MCF 10A (cell line): ENCODE measurements at regions not wholly inside any gene's neighbourhood (a gene's known extent, or its start where the extent isn't known, plus 50 kb on each side); places are given as distances from the start of the nearest gene placed in this dataset.
"Not testable (repeated sequence)": the region's sequence is repeated elsewhere in the genome, so short reads cannot be mapped to it uniquely, and the experiment has no call there.

Experiments
- BruUV-seq: library from RNA; stranded (reverse); fragments of 400-500 nt; replicated peaks from 2 replicates; lab custom pipeline; 2021; lab: Mats Ljungman, UMichigan
- CTCF ChIA-PET: fragments of 300-600 bp; sonication (Branson Sonifier 250); formaldehyde crosslinking; extraction: SDS; loops from one replicate; lab custom pipeline; 2021; ENCODE audit warnings: antibody characterized with exemption, inconsistent platforms; lab: Yijun Ruan, JAX
- POLR2A ChIA-PET: fragments of 300-600, 350-650 bp; sonication (Branson Sonifier 250); formaldehyde crosslinking; extraction: SDS; loops from one replicate; lab custom pipeline; 2020; ENCODE audit warnings: antibody characterized with exemption, inconsistent platforms; lab: Yijun Ruan, JAX
- DNase-seq: peaks from one replicate; pipeline ENCODE4 v3.0.0-alpha.2; 2018; ENCODE audit not compliant: unreplicated experiment
- H3K27ac Mint-ChIP-seq: one replicate; pipeline ENCODE4 v1.8.0; 2022; ENCODE audit warnings: mild to moderate bottlenecking, low read depth, mixed read lengths; ENCODE audit not compliant: unreplicated experiment
- H3K27me3 Mint-ChIP-seq: one replicate; pipeline ENCODE4 v1.8.0; 2022; ENCODE audit warnings: mixed read lengths; ENCODE audit not compliant: insufficient read depth, unreplicated experiment
- H3K36me3 Mint-ChIP-seq: one replicate; pipeline ENCODE4 v1.8.0; 2022; ENCODE audit warnings: mild to moderate bottlenecking, moderate library complexity, mixed read lengths; ENCODE audit not compliant: insufficient read depth, unreplicated experiment
- H3K4me1 Mint-ChIP-seq: one replicate; pipeline ENCODE4 v1.8.0; 2022; ENCODE audit warnings: mixed read lengths; ENCODE audit not compliant: insufficient read depth, unreplicated experiment
- H3K4me3 Mint-ChIP-seq: one replicate; pipeline ENCODE4 v1.8.0; 2022; ENCODE audit warnings: mild to moderate bottlenecking, moderate library complexity, mixed read lengths; ENCODE audit not compliant: unreplicated experiment
- H3K9me3 Mint-ChIP-seq: one replicate; pipeline ENCODE4 v1.8.0; 2022; ENCODE audit warnings: mixed read lengths; ENCODE audit not compliant: unreplicated experiment
- intact Hi-C: fragments of 100-400 bp; cut with micrococcal nuclease; formaldehyde crosslinking; loops from 2 replicates; pipeline ENCODE4 v1.14.1; 2022
- TF ChIP-seq, protein P1 (sequence below): fragments of 200-600 bp; IDR thresholded peaks from one replicate; pipeline ENCODE4 v1.8.0; 2022; ENCODE audit warnings: antibody characterized with exemption, mild to moderate bottlenecking; ENCODE audit not compliant: unreplicated experiment

- Mint-ChIP-seq H3K27me3 (no peaks in the 10 kb centered on the region), H3K36me3 (no peaks in the 10 kb centered on the region), H3K4me1 (peaks cover 21% of the 10 kb centered on the region), H3K27ac (peak overlapping the region; percentile 2), H3K9me3 (no peaks in the 10 kb centered on the region), H3K4me3 (no peak overlapping the region)
- no peak for DNase-seq
- TF ChIP-seq, protein P1, sequence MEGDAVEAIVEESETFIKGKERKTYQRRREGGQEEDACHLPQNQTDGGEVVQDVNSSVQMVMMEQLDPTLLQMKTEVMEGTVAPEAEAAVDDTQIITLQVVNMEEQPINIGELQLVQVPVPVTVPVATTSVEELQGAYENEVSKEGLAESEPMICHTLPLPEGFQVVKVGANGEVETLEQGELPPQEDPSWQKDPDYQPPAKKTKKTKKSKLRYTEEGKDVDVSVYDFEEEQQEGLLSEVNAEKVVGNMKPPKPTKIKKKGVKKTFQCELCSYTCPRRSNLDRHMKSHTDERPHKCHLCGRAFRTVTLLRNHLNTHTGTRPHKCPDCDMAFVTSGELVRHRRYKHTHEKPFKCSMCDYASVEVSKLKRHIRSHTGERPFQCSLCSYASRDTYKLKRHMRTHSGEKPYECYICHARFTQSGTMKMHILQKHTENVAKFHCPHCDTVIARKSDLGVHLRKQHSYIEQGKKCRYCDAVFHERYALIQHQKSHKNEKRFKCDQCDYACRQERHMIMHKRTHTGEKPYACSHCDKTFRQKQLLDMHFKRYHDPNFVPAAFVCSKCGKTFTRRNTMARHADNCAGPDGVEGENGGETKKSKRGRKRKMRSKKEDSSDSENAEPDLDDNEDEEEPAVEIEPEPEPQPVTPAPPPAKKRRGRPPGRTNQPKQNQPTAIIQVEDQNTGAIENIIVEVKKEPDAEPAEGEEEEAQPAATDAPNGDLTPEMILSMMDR, result no peak
- POLR2A ChIA-PET, result interaction anchor here (1.9 kb wide), 1 partner anchor 12 kb away, joined by 5 read pairs; no protein-coding TSS in a partner anchor
- no TSS peak for BruUV-seq
- intact Hi-C loops, result no loop called here
- CTCF ChIA-PET, result interaction anchor here (0.7 to 1.3 kb wide), 5 partner anchors 13 to 95 kb away, joined by 3 to 4 read pairs (median 4); no protein-coding TSS in a partner anchor
Measured at GRCh38 chr4:37754410-37755185, 68.4 kb upstream of the RELL1 start.

GRCh38 chr4:37749398-37749988, 63.3 kb upstream of the RELL1 start:
- Mint-ChIP-seq H3K9me3 (no peaks in the 10 kb centered on the region), H3K36me3 (no peaks in the 10 kb centered on the region), H3K27me3 (no peaks in the 10 kb centered on the region), H3K4me1 (no peaks in the 10 kb centered on the region), H3K4me3 (no peak overlapping the region), H3K27ac (no peak overlapping the region)
- ChIA-PET CTCF (interaction anchor here (0.6 to 1.8 kb wide), 3 partner anchors 148 to 1617 kb away, joined by 3 to 4 read pairs (median 4); no protein-coding TSS in a partner anchor), POLR2A (no interaction called here)
- TF ChIP-seq, protein P1, result no peak
- no peak for DNase-seq
- BruUV-seq, result no TSS peak
- intact Hi-C loops, result no loop called here

DNA sequence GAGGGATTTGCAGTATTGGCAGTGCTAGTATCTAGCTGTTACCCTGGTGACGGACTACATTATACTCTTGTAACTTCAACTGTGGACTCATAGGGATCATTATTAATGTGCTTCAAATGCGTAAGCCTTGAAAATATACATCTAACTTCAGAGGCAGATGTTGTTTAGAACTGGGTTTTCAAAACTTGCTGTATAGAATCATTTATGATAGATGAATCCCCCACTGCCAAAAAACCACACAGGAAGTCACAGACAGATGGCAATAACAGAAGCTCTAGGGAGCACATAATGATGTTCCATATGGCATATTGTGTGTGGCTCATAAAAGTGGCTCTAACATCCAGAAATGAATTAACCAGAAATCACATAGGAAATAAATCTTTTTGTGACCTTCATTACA, 62.3 kb upstream of the RELL1 start:
- intact Hi-C loops, result no loop called here
- H3K27me3 Mint-ChIP-seq, result no peaks in the 10 kb centered on the region
- H3K27ac Mint-ChIP-seq, result no peak overlapping the region
- TF ChIP-seq, protein P1, result no peak
- ChIA-PET CTCF (interaction anchor here (0.6 to 1.8 kb wide), 4 partner anchors 16 to 1618 kb away, joined by 3 to 4 read pairs (median 3); no protein-coding TSS in a partner anchor), POLR2A (no interaction called here)
- H3K9me3 Mint-ChIP-seq, result no peaks in the 10 kb centered on the region
- no peaks in the 10 kb centered on the region for H3K36me3 Mint-ChIP-seq
- no peak for DNase-seq
- H3K4me1 Mint-ChIP-seq, result no peaks in the 10 kb centered on the region
- no TSS peak for BruUV-seq
- no peak overlapping the region for H3K4me3 Mint-ChIP-seq

- no peak for DNase-seq
- H3K4me1 Mint-ChIP-seq, result no peaks in the 10 kb centered on the region
- no TSS peak for BruUV-seq
- ChIA-PET POLR2A (no interaction called here), CTCF (interaction anchor here (0.6 to 1.8 kb wide), 3 partner anchors 17 to 146 kb away, joined by 3 to 4 read pairs (median 3); no protein-coding TSS in a partner anchor)
- TF ChIP-seq, protein P1, result no peak
- H3K9me3 Mint-ChIP-seq, result no peaks in the 10 kb centered on the region
- no peaks in the 10 kb centered on the region for H3K27me3 Mint-ChIP-seq
- no peaks in the 10 kb centered on the region for H3K36me3 Mint-ChIP-seq
- H3K27ac Mint-ChIP-seq, result no peak overlapping the region
- intact Hi-C loops, result no loop called here
- no peak overlapping the region for H3K4me3 Mint-ChIP-seq
Measured at GRCh38 chr4:37747772-37748330, 61.7 kb upstream of the RELL1 start.

- H3K27me3 Mint-ChIP-seq, BruUV-seq, H3K4me3 Mint-ChIP-seq, H3K27ac Mint-ChIP-seq, H3K36me3 Mint-ChIP-seq, intact Hi-C loops, POLR2A ChIA-PET, DNase-seq, H3K9me3 Mint-ChIP-seq, H3K4me1 Mint-ChIP-seq: not testable (repeated sequence)
- CTCF ChIA-PET, result interaction anchor here (0.6 kb wide), 1 partner anchor 118 kb away, joined by 6 read pairs; no protein-coding TSS in a partner anchor
Measured at GRCh38 chr4:37746852-37747251, 60.7 kb upstream of the RELL1 start.
